ENCODE measurements at regions not wholly inside any gene's neighbourhood (a gene's known extent, or its start where the extent isn't known, plus 50 kb on each side); places are given as distances from the start of the nearest gene placed in this dataset.

- Histone ChIP-seq H3K79me2 (ENCODE audit: insufficient read depth, low read length) (no peaks in the 10 kb centered on the region), H3K4me1 (ENCODE audit: insufficient read depth, low read length) (peaks cover 19% of the 10 kb centered on the region), H3K27me3 (ENCODE audit: insufficient read depth, low read length) (no peaks in the 10 kb centered on the region), H3K36me3 (ENCODE audit: insufficient read depth, low read length) (no peaks in the 10 kb centered on the region), H4K20me1 (ENCODE audit: insufficient read depth, low read length) (no peaks in the 10 kb centered on the region), H3K4me2 (ENCODE audit: insufficient read depth, low read length) (no peak overlapping the region), H3K9me3 (ENCODE audit: low read depth, low read length) (no peaks in the 10 kb centered on the region), H2AFZ (ENCODE audit: low read length) (no peak overlapping the region), H3K4me3 (ENCODE audit: insufficient read depth, low read length) (no peak overlapping the region), H3K27ac (ENCODE audit: low read depth, low read length) (no peak overlapping the region)
- DNase-seq (ENCODE audit: insufficient read length, low spot score, missing footprints) = no peak
- TF ChIP-seq CTCF (IDR thresholded peaks at IDR 0.05; ENCODE audit: extremely low read depth, low read depth, low read length) = no peak
Measured at GRCh38 chr5:123783421-123783820, 271.4 kb downstream of the CSNK1G3 start.

GRCh38 chr5:123778641-123779040 lies 266.7 kb downstream of the CSNK1G3 start:
- Histone ChIP-seq H4K20me1 (ENCODE audit: insufficient read depth, low read length) (no peaks in the 10 kb centered on the region), H3K4me2 (ENCODE audit: insufficient read depth, low read length) (no peak overlapping the region), H3K9me3 (ENCODE audit: low read depth, low read length) (no peaks in the 10 kb centered on the region), H3K4me1 (ENCODE audit: insufficient read depth, low read length) (no peaks in the 10 kb centered on the region), H3K36me3 (ENCODE audit: insufficient read depth, low read length) (no peaks in the 10 kb centered on the region), H3K27ac (ENCODE audit: low read depth, low read length) (no peak overlapping the region), H3K4me3 (ENCODE audit: insufficient read depth, low read length) (no peak overlapping the region), H3K79me2 (ENCODE audit: insufficient read depth, low read length) (no peaks in the 10 kb centered on the region), H2AFZ (ENCODE audit: low read length) (no peak overlapping the region), H3K27me3 (ENCODE audit: insufficient read depth, low read length) (no peaks in the 10 kb centered on the region)
- no peak for TF ChIP-seq CTCF (IDR thresholded peaks at IDR 0.05; ENCODE audit: extremely low read depth, low read depth, low read length)
- no peak for DNase-seq (ENCODE audit: insufficient read length, low spot score, missing footprints)

- Histone ChIP-seq H4K20me1 (ENCODE audit: insufficient read depth, low read length) (no peaks in the 10 kb centered on the region), H3K27me3 (ENCODE audit: insufficient read depth, low read length) (no peaks in the 10 kb centered on the region), H3K27ac (ENCODE audit: low read depth, low read length) (no peak overlapping the region), H2AFZ (ENCODE audit: low read length) (no peak overlapping the region), H3K4me2 (ENCODE audit: insufficient read depth, low read length) (no peak overlapping the region), H3K79me2 (ENCODE audit: insufficient read depth, low read length) (no peaks in the 10 kb centered on the region), H3K36me3 (ENCODE audit: insufficient read depth, low read length) (no peaks in the 10 kb centered on the region), H3K4me1 (ENCODE audit: insufficient read depth, low read length) (no peaks in the 10 kb centered on the region), H3K9me3 (ENCODE audit: low read depth, low read length) (peaks cover 4% of the 10 kb centered on the region), H3K4me3 (ENCODE audit: insufficient read depth, low read length) (no peak overlapping the region)
- no peak for TF ChIP-seq CTCF (IDR thresholded peaks at IDR 0.05; ENCODE audit: extremely low read depth, low read depth, low read length)
- DNase-seq (ENCODE audit: insufficient read length, low spot score, missing footprints) = no peak
Measured at GRCh38 chr5:123776761-123777160, 264.8 kb downstream of the CSNK1G3 start.

- H3K36me3 ChIP-seq (ENCODE audit: insufficient read depth, low read length) = no peaks in the 10 kb centered on the region
- no peaks in the 10 kb centered on the region for H4K20me1 ChIP-seq (ENCODE audit: insufficient read depth, low read length)
- no peaks in the 10 kb centered on the region for H3K79me2 ChIP-seq (ENCODE audit: insufficient read depth, low read length)
- no peak overlapping the region for H3K4me2 ChIP-seq (ENCODE audit: insufficient read depth, low read length)
- H3K9me3 ChIP-seq (ENCODE audit: low read depth, low read length) = peaks cover 5% of the 10 kb centered on the region
- no peak for TF ChIP-seq CTCF (IDR thresholded peaks at IDR 0.05; ENCODE audit: extremely low read depth, low read depth, low read length)
- H3K4me1 ChIP-seq (ENCODE audit: insufficient read depth, low read length) = no peaks in the 10 kb centered on the region
- H3K4me3 ChIP-seq (ENCODE audit: insufficient read depth, low read length) = no peak overlapping the region
- no peak overlapping the region for H3K27ac ChIP-seq (ENCODE audit: low read depth, low read length)
- H3K27me3 ChIP-seq (ENCODE audit: insufficient read depth, low read length) = no peaks in the 10 kb centered on the region
- H2AFZ ChIP-seq (ENCODE audit: low read length) = no peak overlapping the region
- no peak for DNase-seq (ENCODE audit: insufficient read length, low spot score, missing footprints)
Measured at GRCh38 chr5:123771715-123772114, 259.7 kb downstream of the CSNK1G3 start.
